Lower lobe of right lung (tissue), 2 donors: ENCODE measurements at regions not wholly inside any gene's neighbourhood (a gene's known extent, or its start where the extent isn't known, plus 50 kb on each side); places are given as distances from the start of the nearest gene placed in this dataset.

Experiments used
- ATAC-seq, 2 donors: fragments of 200-7000 bp; cut with Tn5 transposase; one replicate each; pipeline ENCODE4 v1.9.1; 2020 to 2022; ENCODE audit warnings: mild to moderate bottlenecking in 2 of 2, moderate library complexity in 2 of 2
- DNase-seq: peaks from one replicate; pipeline ENCODE4 v3.0.0-alpha.2; 2020
- H3K27ac ChIP-seq: fragments of 200-600 bp; one replicate; pipeline ENCODE4 v1.8.0; 2022
- H3K27me3 ChIP-seq: fragments of 200-600 bp; one replicate; pipeline ENCODE4 v1.8.0; 2022; ENCODE audit warnings: low read depth
- H3K36me3 ChIP-seq: fragments of 200-600 bp; one replicate; pipeline ENCODE4 v1.8.0; 2022; ENCODE audit warnings: mild to moderate bottlenecking
- H3K4me1 ChIP-seq: fragments of 200-600 bp; one replicate; pipeline ENCODE4 v1.8.0; 2022
- H3K4me3 ChIP-seq: fragments of 200-600 bp; one replicate; pipeline ENCODE4 v1.8.0; 2022; ENCODE audit warnings: mild to moderate bottlenecking
- H3K9me3 ChIP-seq: fragments of 200-600 bp; one replicate; pipeline ENCODE4 v1.8.0; 2022
- intact Hi-C: fragments of 100-400 bp; cut with DNase I; formaldehyde crosslinking; loops from one replicate; pipeline ENCODE4 v1.11.0; 2022
- TF ChIP-seq, protein P1 (sequence below): fragments of 200-600 bp; IDR thresholded peaks from one replicate; pipeline ENCODE4 v1.8.0; 2022; ENCODE audit warnings: antibody characterized with exemption, mild to moderate bottlenecking
- donor health status: DM: no; HTN: yes; CAD: no; lungs with severe emphysema.

DNA sequence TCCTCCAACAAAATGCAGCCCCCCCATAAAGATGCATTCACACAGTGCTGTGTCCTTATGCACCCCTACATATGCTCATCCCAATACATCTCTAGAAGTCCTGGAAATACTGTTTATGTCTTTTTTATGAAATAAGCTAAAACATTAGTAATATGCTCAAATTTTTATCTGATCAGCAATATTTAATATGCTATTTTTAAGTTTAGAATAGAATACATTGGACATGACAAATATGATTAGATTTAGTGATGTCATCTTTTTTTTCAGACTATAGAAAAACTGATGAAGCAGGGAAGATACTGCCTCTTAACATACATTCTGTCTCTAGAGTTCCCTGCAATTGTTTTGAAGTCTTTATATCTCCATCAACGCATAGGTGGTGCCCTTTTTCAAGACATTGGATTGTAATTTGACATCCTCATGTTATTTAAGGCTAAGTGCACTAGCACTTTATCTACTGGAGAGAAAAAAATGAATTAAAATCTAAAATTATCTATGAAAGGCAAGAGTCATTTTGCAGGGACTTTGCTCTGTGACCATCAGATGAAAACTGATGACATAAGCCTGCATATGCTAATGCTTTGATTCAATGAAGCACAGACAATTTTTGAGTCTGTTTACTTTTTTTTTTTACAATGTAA lies 395.3 kb downstream of the LPIN1 start:
- Histone ChIP-seq H3K4me3 (no peak overlapping the region), H3K27me3 (no peaks in the 10 kb centered on the region), H3K36me3 (no peaks in the 10 kb centered on the region), H3K4me1 (no peaks in the 10 kb centered on the region), H3K9me3 (no peaks in the 10 kb centered on the region), H3K27ac (no peak overlapping the region)
- DNase-seq: no peak
- intact Hi-C loops: no loop called here
- TF ChIP-seq, protein P1, sequence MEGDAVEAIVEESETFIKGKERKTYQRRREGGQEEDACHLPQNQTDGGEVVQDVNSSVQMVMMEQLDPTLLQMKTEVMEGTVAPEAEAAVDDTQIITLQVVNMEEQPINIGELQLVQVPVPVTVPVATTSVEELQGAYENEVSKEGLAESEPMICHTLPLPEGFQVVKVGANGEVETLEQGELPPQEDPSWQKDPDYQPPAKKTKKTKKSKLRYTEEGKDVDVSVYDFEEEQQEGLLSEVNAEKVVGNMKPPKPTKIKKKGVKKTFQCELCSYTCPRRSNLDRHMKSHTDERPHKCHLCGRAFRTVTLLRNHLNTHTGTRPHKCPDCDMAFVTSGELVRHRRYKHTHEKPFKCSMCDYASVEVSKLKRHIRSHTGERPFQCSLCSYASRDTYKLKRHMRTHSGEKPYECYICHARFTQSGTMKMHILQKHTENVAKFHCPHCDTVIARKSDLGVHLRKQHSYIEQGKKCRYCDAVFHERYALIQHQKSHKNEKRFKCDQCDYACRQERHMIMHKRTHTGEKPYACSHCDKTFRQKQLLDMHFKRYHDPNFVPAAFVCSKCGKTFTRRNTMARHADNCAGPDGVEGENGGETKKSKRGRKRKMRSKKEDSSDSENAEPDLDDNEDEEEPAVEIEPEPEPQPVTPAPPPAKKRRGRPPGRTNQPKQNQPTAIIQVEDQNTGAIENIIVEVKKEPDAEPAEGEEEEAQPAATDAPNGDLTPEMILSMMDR: no peak
- ATAC-seq: no peak

DNA sequence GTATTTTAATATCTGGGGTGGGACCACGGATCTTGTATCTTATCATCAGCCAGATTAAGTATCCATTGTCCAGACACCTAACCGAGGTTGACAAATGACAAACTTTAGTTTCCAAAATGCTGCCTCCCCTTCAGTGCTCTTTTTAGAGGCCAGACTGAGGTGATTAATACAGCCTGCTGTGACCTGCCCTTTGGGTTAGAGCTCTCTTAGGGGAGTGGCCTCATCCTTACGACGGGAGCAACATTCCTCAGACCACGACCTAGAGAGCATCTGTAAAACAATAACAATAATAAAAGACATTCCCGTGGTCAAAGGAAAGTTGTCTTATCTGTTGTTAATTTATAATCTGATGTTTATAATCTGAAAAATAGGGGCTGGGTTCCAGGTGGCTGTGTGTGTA lies 405.3 kb downstream of the LPIN1 start:
- no peaks in the 10 kb centered on the region for H3K9me3 ChIP-seq
- intact Hi-C loops: no loop called here
- no peak overlapping the region for H3K27ac ChIP-seq
- H3K4me3 ChIP-seq: no peak overlapping the region
- H3K27me3 ChIP-seq: no peaks in the 10 kb centered on the region
- no peaks in the 10 kb centered on the region for H3K36me3 ChIP-seq
- H3K4me1 ChIP-seq: peaks cover 8% of the 10 kb centered on the region
- TF ChIP-seq, protein P1: no peak
- DNase-seq (no peak), ATAC-seq (no peak)

DNA sequence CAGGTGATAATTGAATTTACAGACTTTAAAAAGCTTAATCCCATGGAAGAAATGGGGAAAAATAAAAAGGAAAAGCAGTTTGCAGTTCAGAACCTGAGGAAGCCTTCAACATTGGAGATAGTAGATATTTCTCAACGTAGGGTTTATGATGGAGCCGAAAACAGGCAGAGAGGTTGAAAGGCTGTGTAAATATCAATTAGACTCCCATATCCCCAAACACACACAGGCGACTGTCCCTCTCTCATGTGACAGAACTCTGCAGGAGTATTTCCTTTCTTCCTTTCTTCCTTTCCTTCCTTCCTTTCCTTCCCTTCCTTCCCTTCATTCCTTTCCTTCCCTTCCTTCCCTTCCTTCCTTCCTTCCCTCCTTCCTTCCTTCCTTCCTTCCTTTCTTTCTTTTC lies 406.5 kb downstream of the LPIN1 start:
- DNase-seq: no peak
- TF ChIP-seq, protein P1: no peak

DNA sequence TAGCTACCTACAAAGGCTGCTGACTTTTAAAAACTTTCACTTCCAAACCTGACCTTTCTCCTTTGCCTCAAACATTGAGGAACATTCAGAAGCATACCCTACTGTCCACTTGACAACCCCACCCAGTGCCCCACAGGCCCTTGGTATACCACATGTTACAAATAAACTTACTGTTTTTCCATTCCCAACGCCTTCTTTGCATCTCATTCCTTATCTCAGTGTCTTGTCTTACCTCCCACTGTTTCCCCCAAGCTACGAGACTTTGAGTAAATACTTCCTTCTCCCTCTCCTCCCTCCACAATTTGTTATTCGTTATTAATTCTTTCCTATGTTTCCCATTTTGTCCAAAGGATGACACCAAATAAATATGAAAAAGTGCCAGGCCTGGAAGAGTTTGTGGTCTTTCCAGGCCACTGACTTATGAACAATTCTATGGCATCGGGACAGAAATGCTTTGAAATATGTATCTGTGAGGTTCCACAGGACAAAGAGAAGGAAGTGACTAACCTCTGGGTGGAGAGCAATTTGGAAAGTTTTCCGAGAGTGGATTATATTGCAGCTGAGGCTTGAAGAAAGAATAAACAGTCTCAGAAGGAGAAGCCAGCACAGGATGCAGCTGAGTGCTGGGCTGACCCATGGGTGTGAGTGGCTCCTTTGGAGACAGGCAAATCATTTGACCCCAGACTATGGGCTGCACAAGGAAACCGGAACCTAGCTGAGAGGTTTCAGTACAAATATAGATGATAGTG lies 409.0 kb downstream of the LPIN1 start:
- intact Hi-C loops: no loop called here
- DNase-seq (no peak), ATAC-seq (peak; percentile 64 to 77)
- no peaks in the 10 kb centered on the region for H3K9me3 ChIP-seq
- H3K4me3 ChIP-seq: no peak overlapping the region
- H3K36me3 ChIP-seq: no peaks in the 10 kb centered on the region
- TF ChIP-seq, protein P1: no peak
- H3K4me1 ChIP-seq: peaks cover 8% of the 10 kb centered on the region
- no peaks in the 10 kb centered on the region for H3K27me3 ChIP-seq
- peak overlapping the region; percentile 37 for H3K27ac ChIP-seq

More for the DNA sequence above, 406.5 kb downstream of the LPIN1 start:
- intact Hi-C loops: no loop called here
- Histone ChIP-seq H3K27me3 (no peaks in the 10 kb centered on the region), H3K36me3 (no peaks in the 10 kb centered on the region), H3K9me3 (no peaks in the 10 kb centered on the region), H3K4me3 (no peak overlapping the region), H3K4me1 (peaks cover 8% of the 10 kb centered on the region), H3K27ac (no peak overlapping the region)
- ATAC-seq: no peak

DNA sequence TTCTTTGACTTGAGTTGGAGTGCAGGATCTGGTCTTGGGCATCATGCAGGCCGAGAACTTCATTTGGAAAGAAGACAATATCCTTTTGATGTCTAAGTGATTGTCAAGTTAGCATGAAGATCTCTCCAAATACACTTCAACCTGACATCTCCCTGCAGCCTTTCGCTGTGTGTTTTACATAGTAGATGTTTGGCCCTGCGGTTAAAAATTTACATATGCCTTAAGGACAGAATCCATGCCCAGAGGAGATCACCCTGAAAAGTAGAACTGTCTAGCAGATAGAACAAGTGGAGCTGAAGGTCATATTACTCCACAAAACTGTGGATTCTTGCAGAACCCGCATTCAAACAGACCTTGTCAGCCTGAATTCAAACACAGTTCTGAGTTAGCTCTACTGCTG lies 409.9 kb downstream of the LPIN1 start:
- H3K4me3 ChIP-seq: no peak overlapping the region
- H3K27me3 ChIP-seq: no peaks in the 10 kb centered on the region
- TF ChIP-seq, protein P1: no peak
- no peaks in the 10 kb centered on the region for H3K36me3 ChIP-seq
- H3K4me1 ChIP-seq: peaks cover 8% of the 10 kb centered on the region
- ATAC-seq (no peak), DNase-seq (no peak)
- H3K9me3 ChIP-seq: no peaks in the 10 kb centered on the region
- H3K27ac ChIP-seq: no peak overlapping the region
- intact Hi-C loops: no loop called here
